Colon (tissue), 2 donors: ENCODE measurements at regions not wholly inside any gene's neighbourhood (a gene's known extent, or its start where the extent isn't known, plus 50 kb on each side); places are given as distances from the start of the nearest gene placed in this dataset.
A peak's percentile ranks its signal among the peaks of the same experiment; 100 is the strongest.

Experiments
- FAIRE-seq: peaks from 2 replicates; lab custom pipeline; 2012; peaks lifted over from hg19 to GRCh38; lab: Jason Lieb, UNC
- donor health status: control.
- donor health status: control.

- no peak for FAIRE-seq
These were observed 463.5 kb upstream of the CXorf51B start for GRCh38 chrX:146346102-146346501.

DNA sequence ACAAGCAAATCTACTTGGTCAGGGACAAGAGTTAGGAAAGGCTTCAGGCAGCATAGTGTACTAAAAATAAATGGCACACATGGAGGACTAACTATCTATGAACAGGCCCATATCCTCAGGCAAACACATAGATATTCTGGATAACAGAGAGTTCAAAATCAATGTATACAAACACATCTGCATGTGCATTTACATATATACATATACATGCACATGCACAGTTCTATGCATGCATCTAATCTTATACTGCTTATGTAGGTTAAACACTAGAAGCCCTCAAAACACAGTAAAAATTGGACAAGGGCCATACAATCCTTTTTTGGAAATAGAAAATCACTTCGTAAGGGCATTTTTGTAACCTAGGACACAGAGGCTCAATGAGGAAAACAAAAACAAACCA lies 458.0 kb upstream of the CXorf51B start:
- no peak for FAIRE-seq

DNA sequence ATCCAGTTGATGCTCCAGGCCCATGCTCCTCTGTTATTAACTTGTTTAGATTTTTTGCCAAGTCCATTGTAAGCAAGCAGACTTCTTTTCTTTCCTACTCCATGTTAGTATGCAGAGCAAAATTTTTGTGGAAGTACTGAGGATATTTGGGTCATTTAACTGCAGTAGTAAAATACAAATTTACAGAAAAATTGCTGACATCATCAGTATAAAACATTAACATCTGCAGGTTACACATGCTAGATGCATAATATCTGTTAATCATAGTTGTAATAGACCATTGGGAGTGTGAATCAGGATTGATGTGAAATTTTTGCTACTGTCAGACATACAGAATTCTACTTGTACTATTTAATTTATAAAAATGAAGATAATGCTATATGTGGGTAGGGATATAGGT lies 454.1 kb upstream of the CXorf51B start:
- no peak for FAIRE-seq

- no peak for FAIRE-seq
These were observed 445.7 kb upstream of the CXorf51B start for GRCh38 chrX:146363919-146364318.

- FAIRE-seq: no peak
These were observed 424.0 kb upstream of the CXorf51B start for GRCh38 chrX:146385529-146385928.

GRCh38 chrX:146396409-146396808 lies 413.2 kb upstream of the CXorf51B start:
- FAIRE-seq: no peak

DNA sequence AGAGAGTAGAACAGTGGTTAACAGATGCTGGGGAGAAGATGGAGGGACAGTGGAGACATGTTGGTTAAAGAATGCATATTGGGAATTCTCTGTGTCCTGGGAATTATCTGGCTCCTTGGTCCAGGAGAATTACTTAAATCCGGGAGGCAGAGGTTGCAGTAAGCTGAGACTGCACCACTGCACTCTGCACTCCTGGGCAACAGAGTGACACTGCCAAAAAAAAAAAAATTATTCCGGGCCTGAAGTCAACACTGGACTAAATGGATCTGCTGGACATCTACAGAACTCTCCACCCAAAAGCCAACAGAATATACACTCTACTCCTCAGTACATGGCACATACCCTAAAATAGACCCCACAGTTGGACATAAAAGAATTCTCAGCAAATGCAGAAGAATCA lies 400.0 kb upstream of the CXorf51B start:
- no peak for FAIRE-seq

- no peak for FAIRE-seq
These were observed 385.1 kb upstream of the CXorf51B start for GRCh38 chrX:146424422-146424821.

- FAIRE-seq: no peak
These were observed 375.8 kb upstream of the CXorf51B start for GRCh38 chrX:146433771-146434170.

DNA sequence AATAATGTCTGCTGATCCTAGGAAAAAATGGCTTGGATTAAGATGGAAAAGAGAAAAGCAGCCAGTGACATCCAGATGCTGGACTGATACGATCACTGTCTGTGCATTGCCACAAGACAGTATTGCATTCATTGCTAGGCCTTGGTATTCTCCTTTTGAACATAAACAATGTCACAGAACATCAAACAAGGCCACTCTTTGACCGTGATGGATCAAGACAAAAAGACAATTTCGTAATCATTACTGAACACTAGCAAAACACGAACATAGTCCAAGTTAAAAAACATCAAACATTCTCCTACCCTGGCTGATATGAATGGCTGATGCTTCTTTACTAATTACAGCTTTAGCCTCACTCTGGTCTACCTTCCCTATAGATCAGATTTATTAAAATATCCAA lies 374.1 kb upstream of the CXorf51B start:
- FAIRE-seq: no peak

- FAIRE-seq: no peak
These were observed 360.8 kb upstream of the CXorf51B start for GRCh38 chrX:146448791-146449190.

- no peak for FAIRE-seq
These were observed 360.3 kb upstream of the CXorf51B start for GRCh38 chrX:146449243-146449642.

GRCh38 chrX:146451136-146451535 lies 358.4 kb upstream of the CXorf51B start:
- FAIRE-seq: no peak

- FAIRE-seq: peak; percentile 89
These were observed 355.2 kb upstream of the CXorf51B start for GRCh38 chrX:146454363-146454762.

DNA sequence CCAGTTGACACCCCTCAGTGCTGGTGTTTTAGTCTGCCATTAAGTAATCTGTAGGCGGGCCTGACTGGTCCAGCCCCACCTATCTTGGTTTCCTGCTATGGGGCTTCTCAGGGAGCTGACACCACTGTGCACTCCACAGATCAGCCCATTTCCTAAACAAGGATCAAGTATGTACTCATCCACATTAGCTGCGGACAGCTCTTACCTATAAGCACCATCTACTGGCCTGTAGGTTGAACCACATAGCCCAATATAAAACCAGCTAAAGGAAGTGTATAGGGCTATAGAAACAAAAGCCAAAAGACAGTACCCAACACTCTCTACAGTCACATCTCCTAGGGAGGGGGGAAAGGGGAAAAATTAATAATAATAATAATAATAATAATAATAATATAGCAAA lies 353.5 kb upstream of the CXorf51B start:
- no peak for FAIRE-seq

GRCh38 chrX:146477341-146477740 lies 332.2 kb upstream of the CXorf51B start:
- FAIRE-seq: no peak

DNA sequence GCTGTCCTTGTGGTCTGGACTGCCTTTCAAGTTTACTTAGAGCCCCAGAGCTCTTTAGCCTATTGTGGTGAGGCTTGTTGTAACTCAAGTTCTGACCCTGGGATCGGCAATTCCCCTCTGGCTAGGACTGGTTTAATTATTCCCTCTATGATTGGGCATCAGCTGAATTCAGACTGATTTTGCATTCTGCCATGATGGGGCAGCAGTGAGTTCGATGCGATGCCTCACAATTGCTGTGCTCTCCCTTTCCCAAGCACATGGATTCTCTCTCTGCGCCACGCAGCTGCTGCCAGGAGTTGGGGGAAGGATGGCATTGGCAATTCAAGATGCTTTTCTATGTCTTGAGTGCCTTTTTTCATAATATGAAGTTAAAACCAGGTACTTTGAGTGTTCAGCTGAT lies 327.8 kb upstream of the CXorf51B start:
- FAIRE-seq: no peak
